SK-N-SH treated with all-trans-retinoic acid at 6 μM for 48 hours (cell line): ENCODE measurements at regions not wholly inside any gene's neighbourhood (a gene's known extent, or its start where the extent isn't known, plus 50 kb on each side); places are given as distances from the start of the nearest gene placed in this dataset.

Experiments
- ATAC-seq: fragments of 200-7000 bp; cut with Tn5 transposase; 3 replicates; pipeline ENCODE4 v1.9.1; 2020; ENCODE audit warnings: mild to moderate bottlenecking, moderate library complexity
- ARNTL ChIP-seq: fragments of 450-650 bp; formaldehyde crosslinking; IDR thresholded peaks from 2 replicates; pipeline ENCODE4 v1.5.0; 2020; ENCODE audit warnings: low read depth, mild to moderate bottlenecking, moderate library complexity, borderline replicate concordance
- BACH2 ChIP-seq: fragments of 250-450 bp; sonication (Bioruptor Pico); IDR thresholded peaks from 2 replicates; pipeline ENCODE4 v1.9.0; 2021; ENCODE audit warnings: mild to moderate bottlenecking, borderline replicate concordance
- CREB5 ChIP-seq: fragments of 250-450 bp; sonication (Bioruptor Pico); IDR thresholded peaks from 2 replicates; pipeline ENCODE4 v1.5.1; 2020; ENCODE audit warnings: low read depth, mild to moderate bottlenecking, moderate library complexity
- CSDC2 ChIP-seq: fragments of 250-450 bp; sonication (Bioruptor Pico); IDR thresholded peaks from 2 replicates; pipeline ENCODE4 v1.5.0; 2020; ENCODE audit warnings: mild to moderate bottlenecking, moderate library complexity
- GLIS3 ChIP-seq: fragments of 250-450 bp; sonication (Bioruptor Pico); IDR thresholded peaks from 2 replicates; pipeline ENCODE4 v1.5.0; 2020; ENCODE audit warnings: mild to moderate bottlenecking, moderate library complexity
- ISL1 ChIP-seq: fragments of 250-450 bp; sonication (Bioruptor Pico); IDR thresholded peaks from 2 replicates; pipeline ENCODE4 v2.1.2; 2022; ENCODE audit warnings: mild to moderate bottlenecking, moderate library complexity
- PATZ1 ChIP-seq: fragments of 250-450 bp; sonication (Bioruptor Pico); IDR thresholded peaks from 2 replicates; pipeline ENCODE4 v1.8.0; 2020; ENCODE audit warnings: mild to moderate bottlenecking, moderate library complexity, borderline replicate concordance
- RARB ChIP-seq: fragments of 250-450 bp; sonication (Bioruptor Pico); IDR thresholded peaks from 2 replicates; pipeline ENCODE4 v1.8.0; 2021; ENCODE audit warnings: mild to moderate bottlenecking, moderate library complexity
- SNAI2 ChIP-seq: fragments of 250-450 bp; sonication (Bioruptor Pico); IDR thresholded peaks from 2 replicates; pipeline ENCODE4 v1.5.0; 2020; ENCODE audit warnings: mild to moderate bottlenecking, moderate library complexity
- TCF4 ChIP-seq: fragments of 250-450 bp; sonication (Bioruptor Pico); IDR thresholded peaks from 2 replicates; pipeline ENCODE4 v1.8.0; 2021; ENCODE audit warnings: mild to moderate bottlenecking, moderate library complexity, borderline replicate concordance
- TSHZ2 ChIP-seq: fragments of 250-450 bp; sonication (Bioruptor Pico); IDR thresholded peaks from 2 replicates; pipeline ENCODE4 v1.5.0; 2020; ENCODE audit warnings: mild to moderate bottlenecking, moderate library complexity
- ZFP3 ChIP-seq: fragments of 250-450 bp; sonication (Bioruptor Pico); IDR thresholded peaks from 2 replicates; pipeline ENCODE4 v1.5.0; 2020; ENCODE audit warnings: mild to moderate bottlenecking, moderate library complexity
- ZFP30 ChIP-seq: fragments of 450-650 bp; formaldehyde crosslinking; IDR thresholded peaks from 2 replicates; pipeline ENCODE4 v1.5.0; 2022; ENCODE audit warnings: mild to moderate bottlenecking, moderate library complexity
- ZNF565 ChIP-seq: fragments of 450-650 bp; formaldehyde crosslinking; conservative IDR thresholded peaks from 2 replicates; pipeline ENCODE4 v1.5.0; 2020; ENCODE audit warnings: low read depth, mild to moderate bottlenecking, moderate library complexity
- ZNF70 ChIP-seq: fragments of 450-650 bp; formaldehyde crosslinking; IDR thresholded peaks from 2 replicates; pipeline ENCODE4 v1.5.0; 2020; ENCODE audit warnings: mild to moderate bottlenecking, moderate library complexity
- ZNF8 ChIP-seq: fragments of 450-650 bp; formaldehyde crosslinking; IDR thresholded peaks from 2 replicates; pipeline ENCODE4 v1.5.0; 2020; ENCODE audit warnings: mild to moderate bottlenecking, moderate library complexity
- TF ChIP-seq, protein P1 (sequence below): fragments of 250-450 bp; sonication (Bioruptor Pico); IDR thresholded peaks from 2 replicates; pipeline ENCODE4 v1.5.1; 2021; ENCODE audit warnings: mild to moderate bottlenecking, moderate library complexity
- TF ChIP-seq, protein P2 (sequence below): fragments of 250-450 bp; sonication (Bioruptor Pico); IDR thresholded peaks from 2 replicates; pipeline ENCODE4 v1.8.0; 2021; ENCODE audit warnings: low read depth, mild to moderate bottlenecking, moderate library complexity, borderline replicate concordance

GRCh38 chr2:129755786-129756185 is 223.7 kb upstream of the RAB6C start:
- ATAC-seq: no peak
- TF ChIP-seq ZNF8 (no peak), ZFP3 (CRISPR knock-in tag) (no peak), ZNF565 (CRISPR knock-in tag) (no peak), ISL1 (CRISPR knock-in tag) (no peak), ZNF70 (CRISPR knock-in tag) (no peak), BACH2 (CRISPR knock-in tag) (no peak), TSHZ2 (no peak), CREB5 (no peak), ARNTL (CRISPR knock-in tag) (no peak), ZFP30 (no peak), GLIS3 (CRISPR knock-in tag) (no peak), TCF4 (CRISPR knock-in tag) (no peak), PATZ1 (CRISPR knock-in tag) (no peak), SNAI2 (CRISPR knock-in tag) (no peak), CSDC2 (CRISPR knock-in tag) (no peak)
- TF ChIP-seq, protein P1, sequence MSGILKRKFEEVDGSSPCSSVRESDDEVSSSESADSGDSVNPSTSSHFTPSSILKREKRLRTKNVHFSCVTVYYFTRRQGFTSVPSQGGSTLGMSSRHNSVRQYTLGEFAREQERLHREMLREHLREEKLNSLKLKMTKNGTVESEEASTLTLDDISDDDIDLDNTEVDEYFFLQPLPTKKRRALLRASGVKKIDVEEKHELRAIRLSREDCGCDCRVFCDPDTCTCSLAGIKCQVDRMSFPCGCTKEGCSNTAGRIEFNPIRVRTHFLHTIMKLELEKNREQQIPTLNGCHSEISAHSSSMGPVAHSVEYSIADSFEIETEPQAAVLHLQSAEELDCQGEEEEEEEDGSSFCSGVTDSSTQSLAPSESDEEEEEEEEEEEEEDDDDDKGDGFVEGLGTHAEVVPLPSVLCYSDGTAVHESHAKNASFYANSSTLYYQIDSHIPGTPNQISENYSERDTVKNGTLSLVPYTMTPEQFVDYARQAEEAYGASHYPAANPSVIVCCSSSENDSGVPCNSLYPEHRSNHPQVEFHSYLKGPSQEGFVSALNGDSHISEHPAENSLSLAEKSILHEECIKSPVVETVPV: no peak
- TF ChIP-seq, protein P2, sequence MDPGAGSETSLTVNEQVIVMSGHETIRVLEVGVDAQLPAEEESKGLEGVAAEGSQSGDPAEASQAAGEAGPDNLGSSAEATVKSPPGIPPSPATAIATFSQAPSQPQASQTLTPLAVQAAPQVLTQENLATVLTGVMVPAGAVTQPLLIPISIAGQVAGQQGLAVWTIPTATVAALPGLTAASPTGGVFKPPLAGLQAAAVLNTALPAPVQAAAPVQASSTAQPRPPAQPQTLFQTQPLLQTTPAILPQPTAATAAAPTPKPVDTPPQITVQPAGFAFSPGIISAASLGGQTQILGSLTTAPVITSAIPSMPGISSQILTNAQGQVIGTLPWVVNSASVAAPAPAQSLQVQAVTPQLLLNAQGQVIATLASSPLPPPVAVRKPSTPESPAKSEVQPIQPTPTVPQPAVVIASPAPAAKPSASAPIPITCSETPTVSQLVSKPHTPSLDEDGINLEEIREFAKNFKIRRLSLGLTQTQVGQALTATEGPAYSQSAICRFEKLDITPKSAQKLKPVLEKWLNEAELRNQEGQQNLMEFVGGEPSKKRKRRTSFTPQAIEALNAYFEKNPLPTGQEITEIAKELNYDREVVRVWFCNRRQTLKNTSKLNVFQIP: no peak

- no peak for TF ChIP-seq RARB (CRISPR knock-in tag)
- no peak for ATAC-seq
Measured at GRCh38 chr2:129756276-129756675, 223.2 kb upstream of the RAB6C start.

DNA sequence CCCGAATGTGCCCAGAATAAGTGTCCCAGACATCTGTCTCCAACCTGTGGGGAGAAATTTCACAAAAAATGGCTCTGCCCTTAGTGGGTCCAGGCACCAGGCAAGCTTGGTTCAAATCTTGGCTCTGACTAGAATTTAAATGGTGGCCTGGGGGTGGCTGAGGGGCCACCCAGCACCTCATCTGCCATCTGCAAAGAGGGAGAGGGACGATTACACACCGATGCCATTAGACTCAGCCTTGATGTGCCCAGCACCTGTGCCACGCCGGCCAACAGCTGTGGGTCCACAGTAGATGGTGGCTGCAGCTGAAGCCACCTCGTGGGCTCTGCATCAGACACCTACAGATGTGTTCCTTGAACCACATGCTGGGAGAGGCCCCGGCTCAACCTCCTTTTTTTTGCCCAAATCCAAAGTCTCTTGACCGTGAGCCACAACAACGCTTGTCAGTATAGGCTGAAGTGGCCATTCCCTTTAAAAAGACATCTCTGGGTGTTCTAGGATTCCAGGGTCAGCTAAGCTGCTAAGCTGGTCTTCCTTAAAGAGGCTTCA is 222.0 kb upstream of the RAB6C start:
- no peak for ATAC-seq
- no peak for TF ChIP-seq ZNF565 (CRISPR knock-in tag)
- no peak for TF ChIP-seq TCF4 (CRISPR knock-in tag)
- no peak for TF ChIP-seq PATZ1 (CRISPR knock-in tag)
